ENCODE measurements at regions not wholly inside any gene's neighbourhood (a gene's known extent, or its start where the extent isn't known, plus 50 kb on each side); places are given as distances from the start of the nearest gene placed in this dataset.

GRCh38 chr10:104574838-104575237, 66.3 kb upstream of the SORCS3 start:
- no peak for DNase-seq (ENCODE audit: low read depth in 2 of 2)

DNA sequence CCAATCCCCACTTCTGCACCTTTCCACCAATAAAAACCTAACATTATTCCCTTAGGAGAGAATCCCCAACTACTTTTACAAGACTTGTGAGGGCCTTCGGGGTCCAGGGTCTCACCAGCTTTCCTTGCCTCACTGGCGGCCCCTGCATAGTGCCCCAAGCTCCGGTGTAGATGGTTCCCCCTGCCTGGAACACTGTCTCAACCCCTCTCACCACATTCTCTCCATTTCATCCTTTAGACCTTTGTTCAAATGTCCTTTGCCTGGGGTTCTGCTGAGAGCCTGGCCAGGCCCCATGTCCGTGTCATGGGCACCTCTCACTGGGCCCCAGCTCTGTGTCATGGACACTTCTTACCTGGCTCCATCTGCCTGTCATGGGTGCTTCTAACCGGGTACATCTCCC, 64.5 kb upstream of the SORCS3 start:
- DNase-seq (ENCODE audit: low read depth in 2 of 2): no peak

DNA sequence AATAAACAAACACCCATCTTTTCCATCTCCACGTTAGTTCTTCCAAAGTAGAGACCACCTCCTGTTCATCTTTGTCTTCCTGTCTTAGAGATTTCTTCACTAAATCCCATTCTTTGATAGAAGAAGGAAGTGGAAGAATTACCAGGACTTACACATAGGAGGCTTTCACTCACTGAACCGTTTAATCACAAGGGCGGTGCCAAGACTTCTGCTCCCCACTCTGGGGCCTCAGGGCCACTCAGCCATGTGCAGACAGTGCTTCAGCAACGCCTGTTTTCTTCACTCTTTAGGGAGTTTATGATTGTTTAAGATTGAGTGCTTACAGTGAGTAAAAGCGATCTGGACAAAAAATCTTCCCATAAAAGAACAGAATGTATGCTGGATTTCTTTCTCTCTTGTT, 63.9 kb upstream of the SORCS3 start:
- DNase-seq (ENCODE audit: low read depth in 2 of 2): no peak

GRCh38 chr10:104577861-104578521, 63.1 kb upstream of the SORCS3 start:
- no peak for DNase-seq (ENCODE audit: low read depth in 2 of 2)

GRCh38 chr10:104578671-104579070, 62.4 kb upstream of the SORCS3 start:
- DNase-seq (ENCODE audit: low read depth in 2 of 2): no peak

GRCh38 chr10:104579136-104579535, 62.0 kb upstream of the SORCS3 start:
- DNase-seq (ENCODE audit: low read depth in 2 of 2): no peak

DNA sequence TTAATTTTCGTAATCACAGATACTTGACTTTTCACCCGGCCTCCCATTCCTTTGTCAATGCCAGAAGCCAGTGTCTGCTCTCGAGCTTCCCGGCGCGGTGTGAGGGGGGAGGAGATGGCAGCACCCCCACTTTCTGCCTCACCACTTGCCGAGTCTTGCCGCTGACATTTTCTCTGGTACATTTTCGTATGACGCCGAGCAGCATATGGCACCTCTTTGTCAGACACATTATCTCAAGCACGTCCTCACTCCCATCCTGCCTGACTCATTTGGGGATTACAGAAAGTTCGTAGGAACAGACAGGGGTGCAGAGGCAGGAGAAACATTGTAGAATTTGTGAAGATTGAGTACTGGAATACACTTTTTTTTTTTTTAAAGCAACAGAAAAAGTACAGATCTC, 60.8 kb upstream of the SORCS3 start:
- DNase-seq (ENCODE audit: low read depth in 2 of 2): no peak

GRCh38 chr10:104580774-104581675, 60.1 kb upstream of the SORCS3 start:
- peak; percentile 60 to 76 for DNase-seq (ENCODE audit: low read depth in 2 of 2)

DNA sequence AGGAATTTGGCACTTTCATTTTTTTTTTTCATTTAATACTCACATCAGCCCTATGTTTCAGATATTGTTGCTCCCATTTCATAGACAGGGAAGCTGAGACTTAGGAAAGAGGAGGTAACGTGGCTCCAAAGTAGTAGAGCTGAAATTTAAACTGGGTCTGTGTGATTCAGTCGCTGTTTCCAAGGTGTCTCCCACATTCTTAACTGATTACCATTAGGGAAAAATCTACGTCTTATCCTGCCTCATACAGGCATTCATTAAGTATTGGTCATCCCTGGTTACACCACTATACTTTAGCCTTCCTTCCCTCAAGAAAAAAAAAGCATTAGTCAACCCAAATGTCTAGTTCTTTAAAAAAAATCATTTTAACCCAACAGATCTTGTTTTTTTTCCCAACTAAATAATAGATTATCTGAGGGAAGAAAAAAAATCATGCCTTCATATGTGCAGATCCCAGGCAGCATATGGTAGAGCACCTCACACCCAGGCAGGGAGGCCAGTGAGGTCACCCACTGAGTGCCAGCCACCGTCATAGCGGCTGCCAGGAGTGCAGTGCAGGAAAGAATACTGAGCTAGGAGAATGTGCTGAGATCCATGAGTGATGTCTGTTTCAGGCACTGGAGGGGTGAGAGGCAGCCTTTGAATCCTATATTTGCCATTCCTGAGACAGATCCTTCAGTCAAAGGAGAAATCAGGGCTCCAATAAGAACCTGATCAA, 59.0 kb upstream of the SORCS3 start:
- no peak for DNase-seq (ENCODE audit: low read depth in 2 of 2)

- DNase-seq (ENCODE audit: low read depth in 2 of 2): no peak
Observed at GRCh38 chr10:104582602-104582951, 58.5 kb upstream of the SORCS3 start.

DNA sequence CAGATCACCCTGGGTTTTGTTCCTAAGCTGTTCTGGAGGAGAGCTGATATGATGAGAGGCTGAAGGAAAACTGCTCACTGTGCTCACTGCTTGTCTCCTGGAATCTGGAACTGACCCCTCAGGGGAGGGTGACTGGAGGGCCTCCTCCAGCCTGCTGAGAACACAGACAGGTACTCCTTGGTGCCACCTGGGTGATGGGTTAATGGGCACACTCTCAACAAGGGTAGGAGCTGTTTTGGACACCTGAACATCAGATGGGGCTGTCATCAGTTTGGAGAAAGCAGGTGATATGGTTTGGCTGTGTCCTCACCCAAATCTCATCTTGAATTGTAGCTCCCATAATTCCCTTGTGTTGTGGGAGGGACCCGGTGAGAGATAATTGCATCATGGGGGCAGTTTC, 58.1 kb upstream of the SORCS3 start:
- DNase-seq (ENCODE audit: low read depth in 2 of 2): no peak

- DNase-seq (ENCODE audit: low read depth in 2 of 2): no peak
Observed at GRCh38 chr10:104584541-104584940, 56.5 kb upstream of the SORCS3 start.

GRCh38 chr10:104587751-104588150, 53.3 kb upstream of the SORCS3 start:
- no peak for DNase-seq (ENCODE audit: low read depth in 2 of 2)

GRCh38 chr10:104589431-104589830, 51.7 kb upstream of the SORCS3 start:
- no peak for DNase-seq (ENCODE audit: low read depth in 2 of 2)

GRCh38 chr10:104589871-104590270, 51.2 kb upstream of the SORCS3 start:
- DNase-seq (ENCODE audit: low read depth in 2 of 2): no peak
